CD14-positive monocyte (primary cell): ENCODE measurements at regions not wholly inside any gene's neighbourhood (a gene's known extent, or its start where the extent isn't known, plus 50 kb on each side); places are given as distances from the start of the nearest gene placed in this dataset.

ENCODE experiments used
- DNase-seq, 3 donors: peaks; one replicate each; pipeline ENCODE4 v3.0.0-alpha.2; 2011 to 2022
- H2AFZ ChIP-seq: 2 replicates; pipeline ENCODE4 v1.6.0; 2012; ENCODE audit warnings: mild to moderate bottlenecking, low read depth, low read length, inconsistent platforms; ENCODE audit not compliant: insufficient read depth, poor library complexity, severe bottlenecking
- H3K27ac ChIP-seq, 2 donors: 1 replicate in 1 of 2; 2 replicates in 1 of 2; pipeline ENCODE4 v1.5.1; 2012 to 2013; ENCODE audit warnings: low read length in 2 of 2, control low read depth in 1 of 2, inconsistent platforms in 1 of 2, low read depth in 1 of 2, mild to moderate bottlenecking in 1 of 2
- H3K27me3 ChIP-seq, 2 donors: one replicate each; pipeline versions ENCODE4 v1.6.0 to v1.6.1; 2011 to 2013; ENCODE audit warnings: low read length in 2 of 2; ENCODE audit not compliant: control insufficient read depth in 2 of 2, insufficient read depth in 2 of 2
- H3K36me3 ChIP-seq, 2 donors: replicated peaks in 1 of 2; 1 replicate in 1 of 2; 2 replicates in 1 of 2; pipeline versions ENCODE4 v1.5.1 to v1.6.1; 2012 to 2013; ENCODE audit warnings: low read length in 2 of 2, control low read depth in 1 of 2, inconsistent platforms in 1 of 2, mild to moderate bottlenecking in 1 of 2; ENCODE audit not compliant: insufficient read depth in 2 of 2, control insufficient read depth in 1 of 2
- H3K4me1 ChIP-seq, 2 donors: 1 replicate in 1 of 2; 2 replicates in 1 of 2; pipeline versions ENCODE4 v1.5.1 to v1.6.1; 2012 to 2013; ENCODE audit warnings: low read length in 2 of 2, control low read depth in 1 of 2, inconsistent platforms in 1 of 2, mild to moderate bottlenecking in 1 of 2, moderate library complexity in 1 of 2; ENCODE audit not compliant: insufficient read depth in 2 of 2, control insufficient read depth in 1 of 2
- H3K4me2 ChIP-seq: replicated peaks from 2 replicates; pipeline ENCODE3; 2012; ENCODE audit warnings: low read length, moderate library complexity, mild to moderate bottlenecking; ENCODE audit not compliant: poor library complexity, severe bottlenecking; ENCODE audit errors: extremely low read depth
- H3K4me3 ChIP-seq, 3 experiments: fragments of 200-600 bp in 1 of 3; sonication (generic) in 1 of 3; replicated peaks in 1 of 3; 1 replicate in 2 of 3; 2 replicates in 1 of 3; pipeline ENCODE4 v1.5.1; 2011 to 2013; ENCODE audit warnings: low read length in 3 of 3, mild to moderate bottlenecking in 3 of 3, control low read depth in 2 of 3, low read depth in 2 of 3, inconsistent platforms in 1 of 3, moderate library complexity in 1 of 3
- H3K79me2 ChIP-seq: 2 replicates; pipeline ENCODE4 v1.6.0; 2012; ENCODE audit warnings: mild to moderate bottlenecking, control low read depth, inconsistent platforms, low read length, moderate library complexity; ENCODE audit not compliant: insufficient read depth
- H3K9ac ChIP-seq: 2 replicates; pipeline ENCODE4 v1.6.0; 2017; ENCODE audit warnings: low read length, mild to moderate bottlenecking; ENCODE audit not compliant: insufficient read depth, poor library complexity, severe bottlenecking
- H3K9me3 ChIP-seq, 2 donors: replicated peaks in 1 of 2; 1 replicate in 1 of 2; 2 replicates in 1 of 2; pipeline versions ENCODE4 v1.5.1 to v1.6.1; 2012 to 2013; ENCODE audit warnings: low read length in 2 of 2, control low read depth in 1 of 2; ENCODE audit not compliant: control insufficient read depth in 1 of 2, insufficient read depth in 1 of 2
- H4K20me1 ChIP-seq: 2 replicates; pipeline ENCODE4 v1.6.0; 2012; ENCODE audit warnings: mild to moderate bottlenecking, low read length, control low read depth, moderate library complexity; ENCODE audit not compliant: insufficient read depth
- H3K27ac Mint-ChIP-seq, 7 donors: one replicate each; pipeline ENCODE4 v1.8.0; 2020; ENCODE audit warnings: mild to moderate bottlenecking in 7 of 7, mixed read lengths in 7 of 7, moderate library complexity in 6 of 7, inconsistent platforms in 2 of 7
- H3K27me3 Mint-ChIP-seq, 3 donors: one replicate each; pipeline ENCODE4 v1.8.0; 2021 to 2022; ENCODE audit warnings: low read depth in 3 of 3, mild to moderate bottlenecking in 3 of 3, mixed read lengths in 3 of 3, moderate library complexity in 3 of 3, inconsistent platforms in 1 of 3
- H3K36me3 Mint-ChIP-seq, 2 donors: one replicate each; pipeline ENCODE4 v1.8.0; 2020; ENCODE audit warnings: mixed read lengths in 2 of 2, inconsistent platforms in 1 of 2, mild to moderate bottlenecking in 1 of 2
- H3K4me1 Mint-ChIP-seq: one replicate; pipeline ENCODE4 v1.8.0; 2020; ENCODE audit warnings: mild to moderate bottlenecking, mixed read lengths
- H3K4me3 Mint-ChIP-seq, 2 donors: one replicate each; pipeline ENCODE4 v1.8.0; 2020; ENCODE audit warnings: mild to moderate bottlenecking in 2 of 2, mixed read lengths in 2 of 2, moderate library complexity in 1 of 2
- H3K9me3 Mint-ChIP-seq, 7 donors: one replicate each; pipeline ENCODE4 v1.8.0; 2020 to 2022; ENCODE audit warnings: mixed read lengths in 7 of 7, mild to moderate bottlenecking in 6 of 7, moderate library complexity in 6 of 7, inconsistent platforms in 2 of 7
- WGBS: methylation state at CpG from one replicate; pipeline ENCODE4 v1.1.5; 2013; ENCODE audit warnings: missing lambda C conversion rate; ENCODE audit not compliant: insufficient coverage; 5-methylcytosine and 5-hydroxymethylcytosine counted together
- intact Hi-C, 2 donors: fragments of 100-400 bp; cut with micrococcal nuclease; formaldehyde crosslinking; loops; one replicate each; pipeline versions ENCODE4 v1.15.0 to v1.15.1; 2023
- TF ChIP-seq, protein P1 (sequence below): fragments of 200-600 bp; IDR thresholded peaks from one replicate; pipeline ENCODE4 v1.8.0; 2022; ENCODE audit warnings: antibody characterized with exemption, mild to moderate bottlenecking

- Mint-ChIP-seq H3K36me3 (no peaks in the 10 kb centered on the region), H3K9me3 (peaks cover 4 to 16% (median 8%) of the 10 kb centered on the region in 7 donors), H3K4me3 (no peak overlapping the region), H3K4me1 (no peaks in the 10 kb centered on the region), H3K27ac (no peak overlapping the region), H3K27me3 (peaks cover 0 to 4% (median under 1%) of the 10 kb centered on the region in 3 donors)
- Histone ChIP-seq H2AFZ (no peak overlapping the region), H3K4me2 (no peak overlapping the region), H3K36me3 (no peaks in the 10 kb centered on the region), H3K27ac (no peak overlapping the region), H3K27me3 (no peaks in the 10 kb centered on the region), H3K4me1 (no peaks in the 10 kb centered on the region), H3K9ac (no peak overlapping the region), H3K4me3 (no peak overlapping the region), H3K9me3 (peaks cover 0 to 3% of the 10 kb centered on the region in 2 donors), H4K20me1 (no peaks in the 10 kb centered on the region), H3K79me2 (no peaks in the 10 kb centered on the region)
- DNase-seq = no peak
- intact Hi-C loops = no loop called here
- TF ChIP-seq, protein P1, sequence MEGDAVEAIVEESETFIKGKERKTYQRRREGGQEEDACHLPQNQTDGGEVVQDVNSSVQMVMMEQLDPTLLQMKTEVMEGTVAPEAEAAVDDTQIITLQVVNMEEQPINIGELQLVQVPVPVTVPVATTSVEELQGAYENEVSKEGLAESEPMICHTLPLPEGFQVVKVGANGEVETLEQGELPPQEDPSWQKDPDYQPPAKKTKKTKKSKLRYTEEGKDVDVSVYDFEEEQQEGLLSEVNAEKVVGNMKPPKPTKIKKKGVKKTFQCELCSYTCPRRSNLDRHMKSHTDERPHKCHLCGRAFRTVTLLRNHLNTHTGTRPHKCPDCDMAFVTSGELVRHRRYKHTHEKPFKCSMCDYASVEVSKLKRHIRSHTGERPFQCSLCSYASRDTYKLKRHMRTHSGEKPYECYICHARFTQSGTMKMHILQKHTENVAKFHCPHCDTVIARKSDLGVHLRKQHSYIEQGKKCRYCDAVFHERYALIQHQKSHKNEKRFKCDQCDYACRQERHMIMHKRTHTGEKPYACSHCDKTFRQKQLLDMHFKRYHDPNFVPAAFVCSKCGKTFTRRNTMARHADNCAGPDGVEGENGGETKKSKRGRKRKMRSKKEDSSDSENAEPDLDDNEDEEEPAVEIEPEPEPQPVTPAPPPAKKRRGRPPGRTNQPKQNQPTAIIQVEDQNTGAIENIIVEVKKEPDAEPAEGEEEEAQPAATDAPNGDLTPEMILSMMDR = no peak
Observed at GRCh38 chr11:95478003-95478402, 247.0 kb upstream of the SESN3 start.

DNA sequence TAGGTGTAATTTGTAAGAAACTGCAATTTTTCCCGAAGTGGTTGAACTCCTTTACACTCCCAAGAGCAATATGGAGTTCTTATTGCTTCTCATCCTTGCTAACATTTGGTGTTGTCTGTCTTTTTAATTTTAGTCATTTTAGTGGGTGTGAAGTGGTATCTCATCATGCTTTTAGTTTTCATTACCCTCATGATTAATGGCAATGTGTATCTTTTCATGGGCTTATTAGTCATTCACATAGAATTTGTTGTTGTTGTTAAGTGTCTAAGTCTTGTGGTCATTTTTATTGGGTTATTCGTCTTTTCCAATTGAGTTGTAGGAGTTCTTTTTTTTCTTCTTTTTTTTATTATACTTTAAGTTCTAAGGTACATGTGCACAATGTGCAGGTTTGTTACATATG, 238.3 kb upstream of the SESN3 start:
- TF ChIP-seq, protein P1 = no peak
- Mint-ChIP-seq H3K27me3 (peaks cover 0 to 1% (median 0%) of the 10 kb centered on the region in 3 donors), H3K4me1 (no peaks in the 10 kb centered on the region), H3K9me3 (peaks cover 0 to 7% (median 2%) of the 10 kb centered on the region in 7 donors), H3K4me3 (no peak overlapping the region), H3K36me3 (no peaks in the 10 kb centered on the region), H3K27ac (no peak overlapping the region)
- no peak overlapping the region for H3K4me3 ChIP-seq
- no peak overlapping the region for H3K9ac ChIP-seq
- no peaks in the 10 kb centered on the region for H4K20me1 ChIP-seq
- DNase-seq = no peak
- H3K79me2 ChIP-seq = no peaks in the 10 kb centered on the region
- H3K27me3 ChIP-seq = no peaks in the 10 kb centered on the region
- H3K4me2 ChIP-seq = no peak overlapping the region
- no peaks in the 10 kb centered on the region for H3K9me3 ChIP-seq
- H3K4me1 ChIP-seq = no peaks in the 10 kb centered on the region
- no CpG with 5 or more reads among the region's 2 CpGs for WGBS
- intact Hi-C loops = no loop called here
- no peaks in the 10 kb centered on the region for H3K36me3 ChIP-seq
- H3K27ac ChIP-seq = no peak overlapping the region
- no peak overlapping the region for H2AFZ ChIP-seq
